Ishikawa (cell line): ENCODE measurements at regions not wholly inside any gene's neighbourhood (a gene's known extent, or its start where the extent isn't known, plus 50 kb on each side); places are given as distances from the start of the nearest gene placed in this dataset.

Experiments used
- CEBPB ChIP-seq: IDR thresholded peaks from 2 replicates; pipeline ENCODE4 v1.6.1; 2012
- CREB1 ChIP-seq: IDR thresholded peaks from 2 replicates; pipeline ENCODE4 v1.6.1; 2012; ENCODE audit warnings: low read depth
- EGR1 ChIP-seq: IDR thresholded peaks from 2 replicates; pipeline ENCODE4 v1.6.1; 2012
- EP300 ChIP-seq: IDR thresholded peaks from 2 replicates; pipeline ENCODE4 v1.6.1; 2012; ENCODE audit warnings: borderline replicate concordance
- FOXM1 ChIP-seq: IDR thresholded peaks from 2 replicates; pipeline ENCODE4 v1.6.1; 2012; ENCODE audit warnings: low read depth, borderline replicate concordance
- MAX ChIP-seq: IDR thresholded peaks from 2 replicates; pipeline ENCODE4 v1.6.1; 2012
- NFIC ChIP-seq: IDR thresholded peaks from 2 replicates; pipeline ENCODE4 v1.6.1; 2012
- RAD21 ChIP-seq: IDR thresholded peaks from 2 replicates; pipeline ENCODE4 v1.6.1; 2012; ENCODE audit warnings: low read depth
- REST ChIP-seq: IDR thresholded peaks from 2 replicates; pipeline ENCODE4 v1.6.1; 2012; ENCODE audit warnings: low read depth, mild to moderate bottlenecking
- TAF1 ChIP-seq: IDR thresholded peaks from 2 replicates; pipeline ENCODE4 v1.6.1; 2012; ENCODE audit warnings: low read depth, mild to moderate bottlenecking
- TCF12 ChIP-seq: IDR thresholded peaks from 2 replicates; pipeline ENCODE4 v1.6.1; 2012; ENCODE audit warnings: low read depth
- TEAD4 ChIP-seq: IDR thresholded peaks from 2 replicates; pipeline ENCODE4 v1.6.1; 2012
- USF1 ChIP-seq: IDR thresholded peaks from 2 replicates; pipeline ENCODE4 v1.6.1; 2012
- YY1 ChIP-seq: IDR thresholded peaks from 2 replicates; pipeline ENCODE4 v1.6.1; 2012; ENCODE audit warnings: low read depth
- ZBTB7A ChIP-seq: IDR thresholded peaks from 2 replicates; pipeline ENCODE4 v1.6.1; 2012; ENCODE audit warnings: low read depth

- TF ChIP-seq FOXM1 (no peak), ZBTB7A (no peak), EGR1 (no peak), EP300 (no peak)
Measured at GRCh38 chr2:118535818-118536212, 311.6 kb downstream of the EN1 start.

- TF ChIP-seq MAX: no peak
- TF ChIP-seq EP300: no peak
- no peak for TF ChIP-seq CREB1
- no peak for TF ChIP-seq YY1
- TF ChIP-seq FOXM1: no peak
- TF ChIP-seq REST: no peak
- TF ChIP-seq TCF12: no peak
- TF ChIP-seq USF1: no peak
Measured at GRCh38 chr2:118535171-118535817, 312.2 kb downstream of the EN1 start.

- TF ChIP-seq CREB1: no peak
- TF ChIP-seq REST: no peak
- no peak for TF ChIP-seq ZBTB7A
- TF ChIP-seq RAD21: no peak
- no peak for TF ChIP-seq TAF1
- no peak for TF ChIP-seq NFIC
- no peak for TF ChIP-seq USF1
- no peak for TF ChIP-seq TEAD4
- TF ChIP-seq FOXM1: no peak
Measured at GRCh38 chr2:118530976-118531375, 316.5 kb downstream of the EN1 start.

GRCh38 chr2:118529908-118530599 lies 317.4 kb downstream of the EN1 start:
- TF ChIP-seq RAD21: no peak
- TF ChIP-seq NFIC: no peak
- no peak for TF ChIP-seq CREB1
- TF ChIP-seq REST: no peak
- TF ChIP-seq CEBPB: no peak
- TF ChIP-seq TCF12: no peak
- no peak for TF ChIP-seq YY1
- no peak for TF ChIP-seq EP300
- TF ChIP-seq EGR1: no peak
- no peak for TF ChIP-seq MAX

- peak; percentile 64 for TF ChIP-seq REST
- TF ChIP-seq FOXM1: no peak
Measured at GRCh38 chr2:118527571-118527970, 319.9 kb downstream of the EN1 start.
